Parathyroid adenoma (tissue), 2 donors: ENCODE measurements at regions not wholly inside any gene's neighbourhood (a gene's known extent, or its start where the extent isn't known, plus 50 kb on each side); places are given as distances from the start of the nearest gene placed in this dataset.
"Not testable (repeated sequence)": the region's sequence is repeated elsewhere in the genome, so short reads cannot be mapped to it uniquely, and the experiment has no call there.

Experiments
- H2AFZ ChIP-seq: fragments of 300-600 bp; sonication (generic); one replicate; pipeline ENCODE4 v1.7.0; 2017; ENCODE audit warnings: antibody characterized with exemption, mild to moderate bottlenecking
- H3K27ac ChIP-seq: fragments of 300-600 bp; sonication (generic); one replicate; pipeline ENCODE4 v1.7.0; 2017
- H3K27me3 ChIP-seq: fragments of 300-600 bp; sonication (generic); one replicate; pipeline ENCODE4 v1.7.0; 2017; ENCODE audit warnings: low read length; ENCODE audit not compliant: control insufficient read depth, insufficient read depth
- H3K36me3 ChIP-seq: fragments of 300-600 bp; sonication (generic); one replicate; pipeline ENCODE4 v1.7.0; 2017; ENCODE audit warnings: low read length; ENCODE audit not compliant: control insufficient read depth, insufficient read depth
- H3K4me1 ChIP-seq: fragments of 300-600 bp; sonication (generic); one replicate; pipeline ENCODE4 v1.7.0; 2017; ENCODE audit warnings: control low read depth
- H3K4me2 ChIP-seq: fragments of 300-600 bp; sonication (generic); one replicate; pipeline ENCODE4 v1.7.0; 2017; ENCODE audit warnings: low read length
- H3K4me3 ChIP-seq: fragments of 300-600 bp; sonication (generic); one replicate; pipeline ENCODE4 v1.7.0; 2017; ENCODE audit warnings: low read depth, low read length
- H3K79me2 ChIP-seq: fragments of 300-600 bp; sonication (generic); one replicate; pipeline ENCODE4 v1.7.0; 2017; ENCODE audit warnings: control low read depth
- H3K9ac ChIP-seq: fragments of 300-600 bp; sonication (generic); one replicate; pipeline ENCODE4 v1.7.0; 2017; ENCODE audit warnings: mild to moderate bottlenecking
- H3K9me3 ChIP-seq: fragments of 300-600 bp; sonication (generic); one replicate; pipeline ENCODE4 v1.7.0; 2017; ENCODE audit warnings: low read length; ENCODE audit not compliant: control insufficient read depth
- TF ChIP-seq, protein P1 (sequence below): fragments of 300-600 bp; sonication (generic); IDR thresholded peaks from one replicate; pipeline ENCODE4 v1.7.0; 2017; ENCODE audit warnings: antibody characterized with exemption, mild to moderate bottlenecking
- donor health status: primary hyperparathyroidism.

DNA sequence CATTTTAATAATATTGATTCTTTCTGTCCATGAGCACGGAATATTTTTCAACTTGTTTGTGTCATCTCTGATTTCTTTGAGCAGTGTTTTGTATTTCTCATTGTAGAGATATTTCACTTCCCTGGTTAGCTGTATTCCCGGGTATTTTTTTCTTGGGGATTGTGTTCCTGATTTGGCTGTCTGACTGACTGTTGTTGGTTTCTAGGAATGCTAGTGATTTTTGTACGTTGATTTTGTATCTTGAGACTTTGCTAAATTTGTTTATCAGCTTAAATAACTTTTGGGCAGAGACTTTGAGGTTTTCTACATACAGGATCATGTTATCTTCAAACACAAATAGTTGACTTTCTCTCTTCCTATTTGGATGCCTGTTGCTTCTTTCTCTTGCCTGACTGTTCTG is 418.8 kb upstream of the ALCAM start:
- peaks cover 3% of the 10 kb centered on the region for H3K4me1 ChIP-seq
- no peaks in the 10 kb centered on the region for H3K27me3 ChIP-seq
- H3K27ac ChIP-seq = no peak overlapping the region
- H3K4me2 ChIP-seq = no peak overlapping the region
- TF ChIP-seq, protein P1, sequence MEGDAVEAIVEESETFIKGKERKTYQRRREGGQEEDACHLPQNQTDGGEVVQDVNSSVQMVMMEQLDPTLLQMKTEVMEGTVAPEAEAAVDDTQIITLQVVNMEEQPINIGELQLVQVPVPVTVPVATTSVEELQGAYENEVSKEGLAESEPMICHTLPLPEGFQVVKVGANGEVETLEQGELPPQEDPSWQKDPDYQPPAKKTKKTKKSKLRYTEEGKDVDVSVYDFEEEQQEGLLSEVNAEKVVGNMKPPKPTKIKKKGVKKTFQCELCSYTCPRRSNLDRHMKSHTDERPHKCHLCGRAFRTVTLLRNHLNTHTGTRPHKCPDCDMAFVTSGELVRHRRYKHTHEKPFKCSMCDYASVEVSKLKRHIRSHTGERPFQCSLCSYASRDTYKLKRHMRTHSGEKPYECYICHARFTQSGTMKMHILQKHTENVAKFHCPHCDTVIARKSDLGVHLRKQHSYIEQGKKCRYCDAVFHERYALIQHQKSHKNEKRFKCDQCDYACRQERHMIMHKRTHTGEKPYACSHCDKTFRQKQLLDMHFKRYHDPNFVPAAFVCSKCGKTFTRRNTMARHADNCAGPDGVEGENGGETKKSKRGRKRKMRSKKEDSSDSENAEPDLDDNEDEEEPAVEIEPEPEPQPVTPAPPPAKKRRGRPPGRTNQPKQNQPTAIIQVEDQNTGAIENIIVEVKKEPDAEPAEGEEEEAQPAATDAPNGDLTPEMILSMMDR = no peak
- H3K9me3 ChIP-seq = no peaks in the 10 kb centered on the region
- H2AFZ ChIP-seq = no peak overlapping the region
- H3K4me3 ChIP-seq = no peak overlapping the region
- H3K9ac ChIP-seq = no peak overlapping the region
- H3K79me2 ChIP-seq = no peaks in the 10 kb centered on the region
- H3K36me3 ChIP-seq = no peaks in the 10 kb centered on the region

DNA sequence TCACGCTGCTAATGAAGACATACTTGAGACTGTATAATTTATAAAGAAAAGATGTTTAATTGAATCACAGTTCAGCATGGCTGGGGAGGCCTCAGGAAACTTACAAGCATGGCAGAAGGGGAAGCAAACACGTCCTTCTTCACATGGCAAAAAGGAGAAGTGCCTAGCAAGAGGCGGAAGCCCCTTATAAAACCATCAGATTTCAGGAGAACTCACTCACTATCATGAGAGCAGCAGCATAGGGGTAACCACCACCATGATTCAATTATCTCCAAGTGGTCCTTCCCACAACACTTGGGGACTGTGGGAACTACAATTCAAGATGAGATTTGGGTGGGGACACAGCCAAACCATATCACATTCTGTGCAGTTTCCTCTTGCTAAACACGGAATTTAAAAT is 416.9 kb upstream of the ALCAM start:
- not testable (repeated sequence) for H3K36me3 ChIP-seq, H3K4me3 ChIP-seq, H3K4me2 ChIP-seq, H3K27me3 ChIP-seq, H3K79me2 ChIP-seq, H3K9ac ChIP-seq, H2AFZ ChIP-seq, H3K4me1 ChIP-seq, H3K27ac ChIP-seq, H3K9me3 ChIP-seq

DNA sequence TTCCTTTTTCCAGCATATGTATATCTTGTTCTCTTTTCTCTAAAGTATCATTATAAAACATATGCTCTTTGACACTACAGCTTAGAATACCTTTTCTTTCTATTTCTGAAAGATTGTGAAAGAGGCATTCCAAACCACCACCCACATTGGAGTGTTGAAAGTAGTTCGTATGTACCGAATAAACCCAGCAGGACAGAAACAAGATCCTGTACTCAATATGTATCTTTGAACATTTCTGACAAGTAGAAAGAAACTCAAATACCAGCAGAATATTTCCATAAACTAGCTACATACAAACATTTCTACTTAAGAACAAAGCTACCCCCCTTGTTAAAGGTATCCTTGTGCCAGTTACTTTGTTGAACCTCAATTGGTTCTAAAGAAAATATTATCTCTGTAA is 415.3 kb upstream of the ALCAM start:
- Histone ChIP-seq H3K4me2 (no peak overlapping the region), H3K36me3 (no peaks in the 10 kb centered on the region), H3K4me1 (peaks cover 4% of the 10 kb centered on the region), H3K9me3 (no peaks in the 10 kb centered on the region), H3K27ac (no peak overlapping the region), H2AFZ (no peak overlapping the region), H3K79me2 (no peaks in the 10 kb centered on the region), H3K27me3 (no peaks in the 10 kb centered on the region), H3K4me3 (no peak overlapping the region), H3K9ac (no peak overlapping the region)
- TF ChIP-seq, protein P1 = no peak

DNA sequence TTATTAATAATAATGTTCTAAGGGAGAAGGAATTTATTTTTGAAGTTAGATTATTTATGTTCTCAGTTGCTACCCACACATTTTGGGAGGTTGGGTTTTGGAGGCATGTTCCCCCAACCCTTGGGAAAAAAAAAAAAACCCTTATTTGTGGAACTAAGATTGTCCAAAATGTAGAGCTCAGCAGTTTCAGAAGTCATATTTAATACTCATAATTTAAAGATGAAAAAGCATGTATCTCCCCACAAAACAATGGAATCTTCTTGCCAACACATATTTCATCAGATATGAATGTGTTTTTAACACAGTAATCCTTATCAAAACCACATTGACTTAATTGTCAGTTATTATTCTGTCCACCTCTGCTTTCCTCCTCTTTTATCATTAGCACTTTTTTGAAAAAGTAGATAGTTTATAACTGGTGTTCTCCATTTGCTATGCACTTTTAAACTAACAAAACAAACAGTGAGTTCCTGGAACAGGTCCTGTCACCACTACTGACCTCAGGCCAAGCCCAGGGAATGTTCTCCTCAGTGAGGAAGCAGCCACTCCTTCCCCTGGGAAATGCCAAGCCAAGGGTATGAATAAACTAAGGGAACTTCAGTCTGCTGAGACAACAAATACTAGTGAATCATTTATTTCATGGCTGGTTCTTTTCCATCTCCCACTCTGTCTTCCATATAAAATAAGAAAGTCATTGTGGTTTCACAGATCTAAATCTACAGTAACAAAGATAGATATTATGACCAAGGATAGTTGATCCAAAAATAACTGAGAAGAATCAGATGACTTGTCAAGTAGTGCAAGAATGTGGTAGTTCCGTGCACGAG is 414.4 kb upstream of the ALCAM start:
- Histone ChIP-seq H3K4me1 (peaks cover 4% of the 10 kb centered on the region), H3K27ac (no peak overlapping the region), H3K4me3 (no peak overlapping the region), H2AFZ (peak overlapping the region; percentile 6), H3K36me3 (no peaks in the 10 kb centered on the region), H3K4me2 (no peak overlapping the region), H3K27me3 (no peaks in the 10 kb centered on the region), H3K9ac (no peak overlapping the region), H3K79me2 (no peaks in the 10 kb centered on the region), H3K9me3 (no peaks in the 10 kb centered on the region)
- TF ChIP-seq, protein P1 = no peak

DNA sequence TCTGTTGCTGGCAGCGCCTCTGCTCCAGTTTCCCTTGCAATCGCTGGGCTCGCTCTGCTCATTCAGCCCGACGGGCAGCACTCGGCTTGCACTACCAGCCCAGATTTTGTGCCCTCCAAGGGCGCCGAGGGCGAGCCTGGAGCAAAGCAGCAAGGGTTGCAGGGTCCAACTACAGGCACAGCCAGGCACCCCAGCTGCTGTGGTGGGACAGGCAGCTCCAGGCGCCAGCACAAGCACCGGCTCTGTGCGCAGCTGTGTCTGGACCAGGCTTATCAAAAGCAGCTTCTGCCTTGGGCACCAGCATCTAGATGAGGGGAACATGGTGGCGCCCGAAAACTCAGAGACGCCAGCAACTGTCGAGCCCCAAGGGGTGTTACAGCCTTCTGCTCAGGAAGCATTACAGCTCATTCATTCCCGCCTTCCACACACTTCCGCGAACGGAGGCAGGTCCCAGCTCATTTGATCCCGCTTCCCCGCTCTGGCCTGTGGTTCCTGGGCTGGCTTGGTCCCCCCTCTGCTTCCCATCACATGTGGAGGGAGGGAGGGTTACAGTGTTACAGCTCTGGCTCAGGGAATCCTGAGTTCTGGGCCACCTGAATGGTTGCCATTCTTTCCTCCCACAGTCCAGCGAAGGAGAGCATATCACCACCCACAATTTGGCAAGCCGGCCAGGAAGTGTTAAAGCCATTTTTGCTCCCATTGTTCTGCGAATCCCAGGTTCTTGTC is 409.9 kb upstream of the ALCAM start:
- H3K9ac ChIP-seq = no peak overlapping the region
- TF ChIP-seq, protein P1 = no peak

More for the DNA sequence above, 409.9 kb upstream of the ALCAM start:
- Histone ChIP-seq H3K9me3 (no peaks in the 10 kb centered on the region), H3K36me3 (no peaks in the 10 kb centered on the region), H3K79me2 (no peaks in the 10 kb centered on the region), H3K27ac (no peak overlapping the region), H3K4me2 (no peak overlapping the region), H3K27me3 (no peaks in the 10 kb centered on the region), H2AFZ (no peak overlapping the region), H3K4me3 (no peak overlapping the region), H3K4me1 (peaks cover 7% of the 10 kb centered on the region)
